GM12865 (cell line): ENCODE measurements at regions not wholly inside any gene's neighbourhood (a gene's known extent, or its start where the extent isn't known, plus 50 kb on each side); places are given as distances from the start of the nearest gene placed in this dataset.

Source experiments
- DNase-seq: peaks from one replicate; pipeline ENCODE4 v3.0.0; 2010; ENCODE audit warnings: low read depth
- H3K4me3 ChIP-seq: 2 replicates; pipeline ENCODE4 v1.5.1; 2011; ENCODE audit warnings: mild to moderate bottlenecking, low read depth, low read length, control low read depth
- TF ChIP-seq, protein P1 (sequence below): IDR thresholded peaks from 2 replicates; pipeline ENCODE4 v1.5.1; 2011; ENCODE audit warnings: low read length, control low read depth, low read depth, inconsistent platforms; ENCODE audit not compliant: insufficient read depth; ENCODE audit errors: missing control alignments

DNA sequence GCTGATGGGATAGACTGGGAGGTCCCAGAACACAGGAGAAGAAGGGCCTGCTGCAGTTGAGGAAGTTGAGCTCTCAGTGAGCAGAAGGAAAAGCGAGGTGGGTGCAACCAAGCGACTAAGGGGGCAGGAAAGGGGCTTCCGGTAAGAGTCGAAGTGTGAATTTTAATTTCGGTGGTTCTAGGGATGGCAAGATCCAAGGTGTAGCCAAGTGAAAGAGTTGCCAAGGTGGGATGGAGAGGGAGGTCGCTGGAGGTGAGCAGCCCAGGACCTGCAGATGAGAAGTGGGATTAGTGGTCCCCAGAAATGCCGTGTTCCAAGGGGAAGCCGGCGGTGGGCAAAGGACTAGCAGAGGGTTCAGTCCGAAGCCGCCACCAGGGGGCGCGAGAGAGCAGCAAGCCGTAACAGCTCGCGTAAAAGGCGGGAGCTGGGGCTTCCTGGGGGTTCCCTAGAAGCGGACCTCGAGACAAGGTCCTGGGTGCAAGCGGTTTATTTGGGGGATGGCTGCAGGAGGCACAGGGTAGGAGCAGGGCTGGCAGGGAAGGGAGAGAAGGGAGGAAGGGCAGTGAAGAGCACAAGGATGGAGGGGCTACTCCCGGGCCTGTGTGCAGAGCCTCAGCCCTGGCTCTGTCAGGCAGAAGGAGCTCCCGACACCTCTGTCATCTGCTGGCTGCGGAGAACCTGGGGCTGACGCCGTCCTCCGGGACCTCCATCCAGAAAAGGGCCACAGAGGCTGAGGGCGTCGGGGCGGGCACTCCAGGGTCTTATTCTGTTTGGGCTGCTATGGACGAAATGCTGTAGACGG, 103.6 kb downstream of the PAX1 start:
- TF ChIP-seq, protein P1, sequence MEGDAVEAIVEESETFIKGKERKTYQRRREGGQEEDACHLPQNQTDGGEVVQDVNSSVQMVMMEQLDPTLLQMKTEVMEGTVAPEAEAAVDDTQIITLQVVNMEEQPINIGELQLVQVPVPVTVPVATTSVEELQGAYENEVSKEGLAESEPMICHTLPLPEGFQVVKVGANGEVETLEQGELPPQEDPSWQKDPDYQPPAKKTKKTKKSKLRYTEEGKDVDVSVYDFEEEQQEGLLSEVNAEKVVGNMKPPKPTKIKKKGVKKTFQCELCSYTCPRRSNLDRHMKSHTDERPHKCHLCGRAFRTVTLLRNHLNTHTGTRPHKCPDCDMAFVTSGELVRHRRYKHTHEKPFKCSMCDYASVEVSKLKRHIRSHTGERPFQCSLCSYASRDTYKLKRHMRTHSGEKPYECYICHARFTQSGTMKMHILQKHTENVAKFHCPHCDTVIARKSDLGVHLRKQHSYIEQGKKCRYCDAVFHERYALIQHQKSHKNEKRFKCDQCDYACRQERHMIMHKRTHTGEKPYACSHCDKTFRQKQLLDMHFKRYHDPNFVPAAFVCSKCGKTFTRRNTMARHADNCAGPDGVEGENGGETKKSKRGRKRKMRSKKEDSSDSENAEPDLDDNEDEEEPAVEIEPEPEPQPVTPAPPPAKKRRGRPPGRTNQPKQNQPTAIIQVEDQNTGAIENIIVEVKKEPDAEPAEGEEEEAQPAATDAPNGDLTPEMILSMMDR = peak; percentile 80
- peak; percentile 50 for DNase-seq
- no peak overlapping the region for H3K4me3 ChIP-seq

DNA sequence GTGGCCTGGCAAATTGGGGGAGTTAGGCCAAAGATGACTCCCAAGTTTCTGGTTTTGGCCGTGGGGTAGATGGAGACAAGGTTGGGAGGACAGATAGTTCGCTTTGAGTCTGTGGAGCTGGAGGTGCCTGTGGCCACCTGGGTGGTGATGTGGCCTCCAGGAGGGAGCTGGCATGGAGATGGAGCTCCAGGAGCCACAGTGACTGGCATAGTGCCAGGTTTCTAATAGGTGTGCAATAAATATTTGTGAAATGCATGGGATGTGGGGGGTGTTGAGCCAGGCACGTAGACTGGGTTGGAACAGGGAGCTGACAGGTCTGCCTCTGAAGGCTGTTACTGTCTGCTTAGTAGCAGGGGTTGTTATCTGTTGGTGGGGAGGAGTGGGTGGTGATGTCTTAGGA, 102.7 kb downstream of the PAX1 start:
- TF ChIP-seq, protein P1 = no peak
- no peak for DNase-seq
- no peak overlapping the region for H3K4me3 ChIP-seq

DNA sequence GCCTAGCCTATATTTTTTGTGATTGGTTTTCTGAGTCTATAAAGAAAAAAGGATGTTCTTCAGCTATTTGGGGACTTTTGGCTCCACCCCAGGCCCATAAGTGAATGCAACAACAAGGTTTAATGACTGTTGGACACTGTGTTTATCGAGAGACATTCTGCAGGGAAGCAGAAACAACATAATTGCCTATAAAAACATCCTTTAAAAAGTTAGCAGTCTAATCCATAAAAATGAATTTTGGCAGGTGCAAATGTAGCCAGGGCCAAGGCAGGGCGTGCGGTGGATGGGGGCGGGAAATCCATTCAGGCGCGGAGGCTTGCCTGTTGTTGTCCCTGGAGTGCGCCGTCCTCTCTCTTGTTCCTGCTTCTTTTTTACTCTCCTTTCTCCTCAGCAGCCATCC, 99.3 kb downstream of the PAX1 start:
- no peak for DNase-seq
- TF ChIP-seq, protein P1 = no peak
- H3K4me3 ChIP-seq = no peak overlapping the region

DNA sequence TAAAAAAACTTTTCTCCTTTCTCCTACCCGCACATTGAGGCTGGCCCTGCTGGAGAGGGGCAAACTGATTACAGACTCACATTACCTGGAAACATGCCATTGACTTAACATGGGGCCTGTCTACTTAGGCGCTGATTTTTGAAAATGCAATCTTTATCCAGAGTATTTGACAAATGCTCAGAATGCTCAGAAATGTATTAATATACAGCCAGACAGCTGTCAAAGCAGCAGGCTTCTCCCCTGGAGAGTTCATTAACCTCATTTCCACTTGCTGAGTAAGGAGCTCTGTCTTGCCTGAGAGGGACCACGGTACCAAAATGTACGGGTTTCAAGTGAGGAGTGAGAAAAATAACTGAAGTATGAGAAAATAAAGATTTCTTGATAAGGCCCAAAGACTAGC, 95.7 kb downstream of the PAX1 start:
- TF ChIP-seq, protein P1 = no peak
- DNase-seq = no peak
- no peak overlapping the region for H3K4me3 ChIP-seq

DNA sequence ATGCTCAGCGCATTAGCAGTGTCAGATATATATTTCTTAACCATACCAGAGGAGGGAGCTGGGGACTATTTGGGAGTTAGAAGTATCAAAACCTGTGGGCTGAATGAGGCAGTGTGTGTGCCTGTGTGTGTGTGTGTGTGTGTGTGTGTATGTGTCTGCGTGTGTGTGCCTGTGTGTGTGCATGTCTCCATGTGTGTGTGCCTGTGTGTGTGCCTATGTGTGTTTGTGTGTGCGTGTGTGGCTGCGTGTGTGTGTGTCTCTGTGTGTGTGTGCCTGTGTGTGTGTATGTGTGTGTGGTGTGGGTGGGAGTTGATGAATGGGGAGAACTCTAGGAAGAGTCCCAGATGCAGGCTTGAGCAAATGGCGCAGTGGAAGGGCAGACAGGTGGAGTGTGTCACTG, 92.9 kb downstream of the PAX1 start:
- DNase-seq = no peak
- no peak overlapping the region for H3K4me3 ChIP-seq
- TF ChIP-seq, protein P1 = no peak

DNA sequence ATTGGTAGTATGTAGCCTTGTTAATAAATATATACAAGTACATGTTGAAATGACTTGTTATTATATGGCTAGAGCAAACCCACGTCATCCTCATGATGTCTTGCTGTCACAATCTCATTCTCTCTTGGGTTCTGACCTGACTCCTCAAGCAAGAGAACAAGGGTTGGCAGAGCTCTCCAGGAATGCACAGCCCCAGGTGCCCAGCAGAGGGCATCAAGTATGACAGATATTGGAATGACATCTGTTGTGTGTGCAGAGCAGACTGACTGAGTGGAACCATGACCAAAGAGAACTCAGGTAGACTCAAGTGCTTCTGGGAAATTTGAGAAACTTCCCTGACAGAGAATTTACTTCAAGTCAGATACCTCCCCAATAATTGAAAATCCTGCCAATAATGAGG, 90.6 kb downstream of the PAX1 start:
- TF ChIP-seq, protein P1 = peak; percentile 18
- H3K4me3 ChIP-seq = no peak overlapping the region
- peak; percentile 10 for DNase-seq

DNA sequence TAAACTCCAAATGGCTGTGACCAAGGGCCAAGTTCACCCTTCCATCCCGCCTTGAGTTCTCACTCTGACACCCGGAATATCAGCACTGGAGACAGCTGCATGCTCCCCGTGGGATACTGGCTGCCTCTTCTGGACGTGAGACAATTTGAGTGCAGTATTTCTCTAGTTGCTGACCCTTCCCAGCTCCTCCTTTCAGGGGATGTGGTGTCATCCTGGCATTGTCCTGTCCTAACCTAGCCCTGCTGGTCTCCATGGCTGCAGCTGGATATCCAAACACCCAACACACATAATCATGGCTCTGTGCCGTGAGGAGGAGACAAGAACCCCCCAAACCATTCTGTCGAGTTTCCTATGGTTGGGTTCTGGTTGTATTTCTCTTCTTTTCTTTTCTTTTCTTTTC, 82.6 kb downstream of the PAX1 start:
- no peak overlapping the region for H3K4me3 ChIP-seq
- no peak for DNase-seq
- TF ChIP-seq, protein P1 = no peak
